IMR-90 (cell line): ENCODE measurements at regions not wholly inside any gene's neighbourhood (a gene's known extent, or its start where the extent isn't known, plus 50 kb on each side); places are given as distances from the start of the nearest gene placed in this dataset.

Source experiments
- ATAC-seq: fragments of 200-7000 bp; cut with Tn5 transposase; 2 replicates; pipeline ENCODE4 v1.9.1; 2020; ENCODE audit warnings: low read depth, mild to moderate bottlenecking, moderate library complexity
- BruUV-seq: library from RNA; stranded (reverse); fragments of 400-500 nt; replicated peaks from 2 replicates; lab custom pipeline; 2021; lab: Mats Ljungman, UMichigan
- CTCF ChIA-PET: fragments of 300-600 bp; formaldehyde crosslinking; extraction: SDS; loops from one replicate; lab custom pipeline; 2021; ENCODE audit warnings: antibody characterized with exemption; lab: Yijun Ruan, JAX
- POLR2A ChIA-PET: fragments of 300-600 bp; sonication (Branson Sonifier 250); formaldehyde crosslinking; loops from one replicate; lab custom pipeline; 2022; ENCODE audit warnings: antibody characterized with exemption; ENCODE audit not compliant: unreplicated experiment; lab: Charles Lee
- DNase-seq: peaks from one replicate; pipeline ENCODE4 v3.0.0; 2013
- H2AFZ ChIP-seq: replicated peaks from 2 replicates; pipeline ENCODE3; 2013; ENCODE audit warnings: low read length, mild to moderate bottlenecking; ENCODE audit not compliant: poor library complexity
- H2AK5ac ChIP-seq: 2 replicates; pipeline ENCODE4 v1.6.1; 2013; ENCODE audit warnings: low read depth, low read length, inconsistent platforms
- H2AK9ac ChIP-seq: replicated peaks from 2 replicates; pipeline ENCODE3; 2013; ENCODE audit warnings: mild to moderate bottlenecking, low read depth, low read length, moderate library complexity; ENCODE audit not compliant: poor library complexity
- H2BK120ac ChIP-seq: 2 replicates; pipeline ENCODE4 v1.6.1; 2013; ENCODE audit warnings: low read depth, low read length, inconsistent platforms
- H2BK15ac ChIP-seq: 3 replicates; pipeline ENCODE4 v1.6.1; 2013; ENCODE audit warnings: low read depth, low read length, inconsistent platforms
- H2BK20ac ChIP-seq: 2 replicates; pipeline ENCODE4 v1.6.1; 2013; ENCODE audit warnings: low read depth, mild to moderate bottlenecking, inconsistent platforms, low read length, moderate library complexity
- H2BK5ac ChIP-seq: 2 replicates; pipeline ENCODE4 v1.6.1; 2013; ENCODE audit warnings: mild to moderate bottlenecking, low read depth, low read length, inconsistent platforms; ENCODE audit not compliant: poor library complexity, severe bottlenecking
- H3K14ac ChIP-seq: replicated peaks from 2 replicates; pipeline ENCODE4 v1.6.1; 2013; ENCODE audit warnings: low read depth, low read length, inconsistent platforms
- H3K18ac ChIP-seq: 2 replicates; pipeline ENCODE4 v1.6.1; 2013; ENCODE audit warnings: low read depth, low read length, control low read depth
- H3K23ac ChIP-seq: 2 replicates; pipeline ENCODE4 v1.6.1; 2013; ENCODE audit warnings: low read depth, low read length, inconsistent platforms
- H3K27ac ChIP-seq: 2 replicates; pipeline ENCODE4 v1.5.1; 2013; ENCODE audit warnings: mild to moderate bottlenecking, control low read depth, low read length; ENCODE audit not compliant: insufficient read depth
- H3K27me3 ChIP-seq: 2 replicates; pipeline ENCODE4 v1.6.1; 2013; ENCODE audit warnings: low read length; ENCODE audit not compliant: control insufficient read depth, insufficient read depth
- H3K36me3 ChIP-seq: 2 replicates; pipeline ENCODE4 v1.6.1; 2013; ENCODE audit warnings: low read length, mixed read lengths; ENCODE audit not compliant: control insufficient read depth, insufficient read depth
- H3K4ac ChIP-seq: 2 replicates; pipeline ENCODE4 v1.6.1; 2013; ENCODE audit warnings: low read depth, low read length, inconsistent platforms
- H3K4me1 ChIP-seq: 2 replicates; pipeline ENCODE4 v1.6.1; 2013; ENCODE audit warnings: low read length, mixed read lengths; ENCODE audit not compliant: control insufficient read depth, insufficient read depth
- H3K4me2 ChIP-seq: 2 replicates; pipeline ENCODE4 v1.6.1; 2013; ENCODE audit warnings: low read depth, mild to moderate bottlenecking, control low read depth, low read length, moderate library complexity
- H3K4me3 ChIP-seq: 2 replicates; pipeline ENCODE4 v1.5.1; 2013; ENCODE audit warnings: low read depth, mild to moderate bottlenecking, control low read depth, low read length, moderate library complexity; ENCODE audit not compliant: insufficient read depth
- H3K56ac ChIP-seq: 2 replicates; pipeline ENCODE4 v1.6.1; 2013; ENCODE audit warnings: low read length, inconsistent platforms; ENCODE audit not compliant: insufficient read depth; ENCODE audit errors: extremely low read depth
- H3K79me1 ChIP-seq, 2 experiments: 2 replicates each; pipeline ENCODE4 v1.6.1; 2013; ENCODE audit warnings: low read length in 2 of 2, inconsistent platforms in 1 of 2, low read depth in 1 of 2
- H3K9ac ChIP-seq: 2 replicates; pipeline ENCODE4 v1.6.1; 2013; ENCODE audit warnings: low read depth, low read length, control low read depth
- H3K9me1 ChIP-seq: 2 replicates; pipeline ENCODE4 v1.6.1; 2013; ENCODE audit warnings: low read length, inconsistent platforms; ENCODE audit not compliant: insufficient read depth
- H3K9me3 ChIP-seq: 2 replicates; pipeline ENCODE4 v1.6.1; 2013; ENCODE audit warnings: low read length; ENCODE audit not compliant: control insufficient read depth, insufficient read depth
- H4K20me1 ChIP-seq: 2 replicates; pipeline ENCODE4 v1.6.1; 2013; ENCODE audit warnings: low read length, inconsistent platforms; ENCODE audit not compliant: insufficient read depth
- H4K5ac ChIP-seq: 2 replicates; pipeline ENCODE4 v1.6.1; 2013; ENCODE audit warnings: mild to moderate bottlenecking, low read depth, low read length, control low read depth
- H4K8ac ChIP-seq, 2 experiments: 2 replicates each; pipeline ENCODE4 v1.6.1; 2013; ENCODE audit warnings: low read depth in 2 of 2, low read length in 2 of 2, control low read depth in 1 of 2, inconsistent platforms in 1 of 2
- H4K91ac ChIP-seq: 2 replicates; pipeline ENCODE4 v1.6.1; 2013; ENCODE audit warnings: low read depth, low read length, inconsistent platforms; ENCODE audit not compliant: insufficient read depth
- BHLHE40 ChIP-seq: fragments of 150-350 bp; IDR thresholded peaks from 2 replicates; pipeline ENCODE4 v1.6.1; 2016; ENCODE audit warnings: mild to moderate bottlenecking, low read depth, low read length
- MAFK ChIP-seq: IDR thresholded peaks from 2 replicates; pipeline ENCODE4 v1.6.1; 2012; ENCODE audit warnings: low read depth, low read length, improper control_type of control experiment
- MXI1 ChIP-seq: IDR thresholded peaks from 2 replicates; pipeline ENCODE4 v1.6.1; 2012; ENCODE audit warnings: low read depth, mild to moderate bottlenecking, low read length, moderate library complexity, borderline replicate concordance
- NFE2L2 ChIP-seq: fragments of 150-350 bp; IDR thresholded peaks from 2 replicates; pipeline ENCODE4 v1.6.1; 2016; ENCODE audit warnings: low read depth, mild to moderate bottlenecking, low read length
- POLR2A ChIP-seq: IDR thresholded peaks from 2 replicates; pipeline ENCODE4 v1.6.1; 2012; ENCODE audit warnings: mild to moderate bottlenecking, low read depth, low read length
- RAD21 ChIP-seq: IDR thresholded peaks from 2 replicates; pipeline ENCODE4 v1.6.1; 2012; ENCODE audit warnings: low read length, improper control_type of control experiment
- RCOR1 ChIP-seq: IDR thresholded peaks from 2 replicates; pipeline ENCODE4 v1.6.1; 2012; ENCODE audit warnings: mild to moderate bottlenecking, low read length, improper control_type of control experiment; ENCODE audit not compliant: insufficient replicate concordance
- RFX5 ChIP-seq: IDR thresholded peaks from 2 replicates; pipeline ENCODE4 v1.8.0; 2012; ENCODE audit warnings: low read depth, mild to moderate bottlenecking, low read length, moderate library complexity
- SMC3 ChIP-seq: fragments of 150-350 bp; IDR thresholded peaks from 2 replicates; pipeline ENCODE4 v1.6.1; 2016; ENCODE audit warnings: low read depth, mild to moderate bottlenecking, antibody characterized with exemption, low read length, moderate library complexity
- WGBS, 2 experiments: methylation state at CpG; one replicate each; pipeline versions ENCODE4 v1.1.5 to v1.1.7; 2013; ENCODE audit warnings: missing lambda C conversion rate in 2 of 2; ENCODE audit not compliant: insufficient read length in 1 of 2; ENCODE audit errors: extremely low coverage in 2 of 2; 5-methylcytosine and 5-hydroxymethylcytosine counted together
- dilution Hi-C: fragments of 300-500 bp; cut with HindIII; formaldehyde crosslinking; loops from one replicate; pipeline ENCODE4 v1.14.3; 2018; ENCODE audit warnings: low sequenced_read_pairs; ENCODE audit not compliant: unreplicated experiment
- in situ Hi-C: fragments of 300-500 bp; cut with MboI; formaldehyde crosslinking; loops from 3 replicates; pipeline ENCODE4 v1.14.3; 2019; ENCODE audit warnings: low sequenced_read_pairs, inconsistent platforms, mixed read lengths
- intact Hi-C: fragments of 100-400 bp; cut with micrococcal nuclease; formaldehyde crosslinking; loops from 2 replicates; pipeline ENCODE4 v1.10.0; 2022
- TF ChIP-seq, protein P1 (sequence below): fragments of 150-350 bp; IDR thresholded peaks from 2 replicates; pipeline ENCODE4 v1.6.1; 2017; ENCODE audit warnings: mild to moderate bottlenecking, antibody characterized with exemption, low read length, low read depth
- TF ChIP-seq, protein P2 (sequence below): fragments of 150-350 bp; IDR thresholded peaks from 2 replicates; pipeline ENCODE4 v1.6.1; 2016; ENCODE audit warnings: low read depth, mild to moderate bottlenecking, low read length, moderate library complexity, borderline replicate concordance

DNA sequence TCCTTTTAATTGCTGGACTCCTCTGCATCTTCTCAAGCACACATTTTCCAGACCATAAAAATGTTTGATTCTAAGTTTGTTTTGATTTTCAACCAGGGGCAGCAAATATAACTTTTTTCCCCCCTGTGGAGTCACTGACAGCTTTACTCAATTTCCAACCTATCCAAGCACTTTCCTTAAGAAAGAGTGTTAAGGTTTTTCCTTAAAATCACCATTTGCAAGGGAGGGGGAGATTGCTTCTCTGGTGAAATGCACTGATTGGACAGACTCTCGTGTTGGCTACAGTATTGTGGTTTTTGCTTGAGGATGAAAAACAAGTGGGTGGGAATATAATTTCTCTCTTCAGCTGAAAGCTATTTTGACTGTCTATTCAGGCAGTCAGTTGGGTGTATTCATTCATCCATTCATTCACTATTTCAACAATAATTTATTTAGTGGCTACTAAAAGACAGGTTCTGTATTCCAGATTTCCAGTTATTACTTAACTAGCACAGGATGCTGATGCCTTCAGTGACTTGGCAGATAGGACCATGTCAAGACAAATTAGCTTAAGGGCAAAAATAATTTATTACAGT, 146.3 kb downstream of the BAMBI start:
- no peak for DNase-seq
- H2AK5ac ChIP-seq: no peak overlapping the region
- H3K18ac ChIP-seq: no peak overlapping the region
- no peak overlapping the region for H4K8ac ChIP-seq
- H3K23ac ChIP-seq: no peak overlapping the region; the same call in 1 of the 2 replicates
- WGBS, 2 experiments: no CpG with 5 or more reads among the region's 1 CpG
- H3K4ac ChIP-seq: no peak overlapping the region
- H3K9ac ChIP-seq: no peak overlapping the region
- H3K56ac ChIP-seq: no peak overlapping the region
- no peaks in the 10 kb centered on the region for H3K9me1 ChIP-seq
- no peak overlapping the region for H4K91ac ChIP-seq
- H3K9me3 ChIP-seq: no peaks in the 10 kb centered on the region
- no peak overlapping the region for H2BK15ac ChIP-seq
- CTCF ChIA-PET: no interaction called here
- no peak overlapping the region for H3K14ac ChIP-seq
- intact Hi-C loops: no loop called here
- H3K36me3 ChIP-seq: no peaks in the 10 kb centered on the region
- no peaks in the 10 kb centered on the region for H3K4me1 ChIP-seq
- ATAC-seq: no peak
- no TSS peak for BruUV-seq
- TF ChIP-seq NFE2L2: no peak
- no peak for TF ChIP-seq SMC3
- no peak for TF ChIP-seq MXI1
- no peak for TF ChIP-seq MAFK
- TF ChIP-seq, protein P1, sequence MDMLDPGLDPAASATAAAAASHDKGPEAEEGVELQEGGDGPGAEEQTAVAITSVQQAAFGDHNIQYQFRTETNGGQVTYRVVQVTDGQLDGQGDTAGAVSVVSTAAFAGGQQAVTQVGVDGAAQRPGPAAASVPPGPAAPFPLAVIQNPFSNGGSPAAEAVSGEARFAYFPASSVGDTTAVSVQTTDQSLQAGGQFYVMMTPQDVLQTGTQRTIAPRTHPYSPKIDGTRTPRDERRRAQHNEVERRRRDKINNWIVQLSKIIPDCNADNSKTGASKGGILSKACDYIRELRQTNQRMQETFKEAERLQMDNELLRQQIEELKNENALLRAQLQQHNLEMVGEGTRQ: no peak
- TF ChIP-seq BHLHE40: no peak
- no peak for TF ChIP-seq RFX5
- TF ChIP-seq POLR2A: no peak
- TF ChIP-seq, protein P2, sequence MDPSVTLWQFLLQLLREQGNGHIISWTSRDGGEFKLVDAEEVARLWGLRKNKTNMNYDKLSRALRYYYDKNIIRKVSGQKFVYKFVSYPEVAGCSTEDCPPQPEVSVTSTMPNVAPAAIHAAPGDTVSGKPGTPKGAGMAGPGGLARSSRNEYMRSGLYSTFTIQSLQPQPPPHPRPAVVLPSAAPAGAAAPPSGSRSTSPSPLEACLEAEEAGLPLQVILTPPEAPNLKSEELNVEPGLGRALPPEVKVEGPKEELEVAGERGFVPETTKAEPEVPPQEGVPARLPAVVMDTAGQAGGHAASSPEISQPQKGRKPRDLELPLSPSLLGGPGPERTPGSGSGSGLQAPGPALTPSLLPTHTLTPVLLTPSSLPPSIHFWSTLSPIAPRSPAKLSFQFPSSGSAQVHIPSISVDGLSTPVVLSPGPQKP: no peak
- TF ChIP-seq RAD21: no peak
- no peak for TF ChIP-seq RCOR1
- H2AK9ac ChIP-seq: no peak overlapping the region
- no peak overlapping the region for H2AFZ ChIP-seq
- no peak overlapping the region for H2BK120ac ChIP-seq
- no peak overlapping the region for H3K4me2 ChIP-seq
- no peak overlapping the region for H2BK20ac ChIP-seq
- no peak overlapping the region for H3K27ac ChIP-seq
- in situ Hi-C loops: no loop called here
- H2BK5ac ChIP-seq: no peak overlapping the region
- no peak overlapping the region for H3K4me3 ChIP-seq
- H3K27me3 ChIP-seq: peaks cover 11% of the 10 kb centered on the region
- dilution Hi-C loops: no loop called here
- no peaks in the 10 kb centered on the region for H3K79me1 ChIP-seq
- no peaks in the 10 kb centered on the region for H4K20me1 ChIP-seq
- POLR2A ChIA-PET: no interaction called here
- no peak overlapping the region for H4K5ac ChIP-seq
